ENCODE measurements at regions not wholly inside any gene's neighbourhood (a gene's known extent, or its start where the extent isn't known, plus 50 kb on each side); places are given as distances from the start of the nearest gene placed in this dataset.

DNA sequence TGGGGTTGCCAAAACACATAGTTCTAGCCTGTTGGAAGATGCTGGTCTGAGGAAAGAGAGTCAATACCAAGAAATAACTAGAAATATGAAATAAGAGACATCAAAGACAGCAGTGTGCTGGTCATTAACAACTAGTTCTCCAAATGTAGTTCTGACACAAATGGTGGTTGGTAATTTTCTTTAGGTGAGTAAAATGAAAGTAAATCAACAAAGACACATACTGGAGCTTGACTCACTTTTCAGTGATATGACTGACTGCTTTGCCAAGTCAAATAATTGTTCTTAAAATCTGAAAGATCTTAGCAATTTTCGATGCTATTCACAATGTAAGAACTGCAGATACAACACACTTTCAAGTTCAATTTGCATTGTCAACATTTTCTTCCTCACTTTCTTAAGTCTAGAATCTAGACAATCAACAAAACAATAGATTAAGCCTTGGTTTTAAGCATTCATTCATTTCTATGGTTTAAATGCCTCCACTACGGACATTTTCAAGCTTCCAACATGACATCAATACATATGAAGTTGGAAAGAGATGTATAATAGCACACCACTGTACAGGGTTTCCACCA, 166.8 kb upstream of the MAP3K1 start:
- TF ChIP-seq POLR2A (IDR thresholded peaks at IDR 0.05; ENCODE audit: low read length) (no peak), GATA1 (IDR thresholded peaks at IDR 0.05; ENCODE audit: low read depth, low read length) (no peak)

Data from erythroblast (primary cell).